ENCODE measurements at regions not wholly inside any gene's neighbourhood (a gene's known extent, or its start where the extent isn't known, plus 50 kb on each side); places are given as distances from the start of the nearest gene placed in this dataset.

GRCh38 chr4:83780053-83780733 is 244.3 kb downstream of the GPAT3 start:
- intact Hi-C loops (cut with DNase I) = no loop called here
- no peak for TF ChIP-seq CTCF (IDR thresholded peaks at IDR 0.05)
- H3K4me1 ChIP-seq = no peaks in the 10 kb centered on the region
- ATAC-seq (no peak), DNase-seq (no peak)
- no peaks in the 10 kb centered on the region for H3K27me3 ChIP-seq (ENCODE audit: low read depth)
- H3K36me3 ChIP-seq = no peaks in the 10 kb centered on the region
- H3K4me3 ChIP-seq = no peak overlapping the region
- H3K9me3 ChIP-seq = no peaks in the 10 kb centered on the region
- H3K27ac ChIP-seq = no peak overlapping the region

GRCh38 chr4:83779103-83780052 is 243.5 kb downstream of the GPAT3 start:
- intact Hi-C loops (cut with DNase I) = no loop called here

GRCh38 chr4:83772685-83773084 is 236.8 kb downstream of the GPAT3 start:
- DNase-seq (no peak), ATAC-seq (no peak)
- no peak for TF ChIP-seq CTCF (IDR thresholded peaks at IDR 0.05)
- intact Hi-C loops (cut with DNase I) = no loop called here
- Histone ChIP-seq H3K9me3 (no peaks in the 10 kb centered on the region), H3K27me3 (ENCODE audit: low read depth) (no peaks in the 10 kb centered on the region), H3K36me3 (no peaks in the 10 kb centered on the region), H3K4me3 (no peak overlapping the region), H3K4me1 (no peaks in the 10 kb centered on the region), H3K27ac (no peak overlapping the region)

More at GRCh38 chr4:83779103-83780052, 243.5 kb downstream of the GPAT3 start:
- DNase-seq (no peak), ATAC-seq (no peak)
- no peak for TF ChIP-seq CTCF (IDR thresholded peaks at IDR 0.05)
- Histone ChIP-seq H3K27me3 (ENCODE audit: low read depth) (no peaks in the 10 kb centered on the region), H3K4me3 (no peak overlapping the region), H3K27ac (no peak overlapping the region), H3K4me1 (no peaks in the 10 kb centered on the region), H3K9me3 (no peaks in the 10 kb centered on the region), H3K36me3 (no peaks in the 10 kb centered on the region)

- H3K4me3 ChIP-seq = no peak overlapping the region
- peak; percentile 53 for TF ChIP-seq CTCF (IDR thresholded peaks at IDR 0.05)
- H3K4me1 ChIP-seq = no peaks in the 10 kb centered on the region
- no peaks in the 10 kb centered on the region for H3K36me3 ChIP-seq
- DNase-seq = peak; percentile 43
- H3K27ac ChIP-seq = no peak overlapping the region
- H3K27me3 ChIP-seq (ENCODE audit: low read depth) = no peaks in the 10 kb centered on the region
- H3K9me3 ChIP-seq = no peaks in the 10 kb centered on the region
- intact Hi-C loops (cut with DNase I) = no loop called here
- ATAC-seq = peak in 1 of 2 donors; percentile 75
Observed at GRCh38 chr4:83771113-83771705, 235.3 kb downstream of the GPAT3 start.

- no peaks in the 10 kb centered on the region for H3K9me3 ChIP-seq
- H3K4me3 ChIP-seq = no peak overlapping the region
- H3K27me3 ChIP-seq (ENCODE audit: low read depth) = no peaks in the 10 kb centered on the region
- H3K27ac ChIP-seq = no peak overlapping the region
- no peaks in the 10 kb centered on the region for H3K36me3 ChIP-seq
- intact Hi-C loops (cut with DNase I) = no loop called here
- ATAC-seq (no peak), DNase-seq (no peak)
- no peak for TF ChIP-seq CTCF (IDR thresholded peaks at IDR 0.05)
- H3K4me1 ChIP-seq = no peaks in the 10 kb centered on the region
Observed at GRCh38 chr4:83768146-83768545, 232.2 kb downstream of the GPAT3 start.
